NT2/D1 (cell line): ENCODE measurements at regions not wholly inside any gene's neighbourhood (a gene's known extent, or its start where the extent isn't known, plus 50 kb on each side); places are given as distances from the start of the nearest gene placed in this dataset.

ENCODE experiments used
- SUZ12 ChIP-seq: IDR thresholded peaks from 2 replicates; pipeline ENCODE4 v1.6.1; 2011; ENCODE audit not compliant: insufficient read length, insufficient read depth; ENCODE audit errors: extremely low read depth
- YY1 ChIP-seq: IDR thresholded peaks from 2 replicates; pipeline ENCODE4 v1.6.1; 2011; ENCODE audit not compliant: insufficient read length, insufficient read depth
- ZNF274 ChIP-seq: IDR thresholded peaks from 2 replicates; pipeline ENCODE4 v1.6.1; 2011; ENCODE audit warnings: mild to moderate bottlenecking, low read depth, low read length

DNA sequence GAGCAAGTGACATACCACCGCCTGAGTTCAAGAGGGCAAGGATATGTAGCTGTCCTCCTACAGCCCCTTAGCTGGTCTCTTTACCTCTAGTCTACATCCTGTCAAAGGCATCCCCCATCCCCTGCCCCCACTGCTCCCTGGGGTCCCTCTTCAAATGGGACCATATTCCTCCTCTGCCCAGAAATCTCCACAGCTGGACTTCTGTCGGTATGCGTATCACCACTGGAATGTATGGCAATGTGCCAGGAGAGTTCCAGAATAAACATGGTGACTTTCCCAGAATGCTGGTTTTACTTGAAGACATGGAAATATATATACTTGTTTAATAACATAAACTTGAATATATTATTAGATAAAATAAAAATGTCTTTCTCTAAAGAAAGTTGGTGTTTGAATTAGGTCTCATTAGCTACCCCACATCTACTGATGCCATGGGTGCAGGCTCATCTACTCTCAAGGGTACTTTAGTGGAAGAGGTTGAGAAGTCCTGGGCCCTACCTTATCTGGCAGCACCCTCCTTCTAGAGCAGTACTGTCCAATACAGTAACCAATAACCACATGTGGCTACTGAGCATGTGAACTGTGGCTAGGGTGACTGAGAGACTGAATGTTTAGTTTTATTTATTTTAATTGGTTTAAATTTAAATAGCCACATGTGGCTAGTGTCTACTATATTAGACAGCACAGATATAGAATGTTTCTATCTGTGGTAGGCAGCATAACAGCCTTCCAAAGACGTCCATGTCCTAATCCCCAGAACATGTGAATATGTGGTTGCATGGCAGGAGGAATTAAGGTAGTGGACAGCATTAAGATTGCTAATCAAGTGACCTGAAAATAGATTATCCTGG is 181.7 kb upstream of the SLC30A5 start:
- TF ChIP-seq YY1: no peak
- no peak for TF ChIP-seq ZNF274
- no peak for TF ChIP-seq SUZ12
